Esophagus muscularis mucosa (tissue), 3 donors: ENCODE measurements at regions not wholly inside any gene's neighbourhood (a gene's known extent, or its start where the extent isn't known, plus 50 kb on each side); places are given as distances from the start of the nearest gene placed in this dataset.

ENCODE experiments used
- CTCF ChIP-seq, 3 experiments: fragments of 200-600 bp in 2 of 3; fragments of 450-650 bp in 1 of 3; sonication (generic) in 2 of 3; IDR thresholded peaks; one replicate each; pipeline ENCODE4 v1.5.1; 2017 to 2019; ENCODE audit warnings: antibody characterized with exemption in 3 of 3, mild to moderate bottlenecking in 2 of 3, moderate library complexity in 1 of 3
- POLR2A ChIP-seq: fragments of 450-650 bp; IDR thresholded peaks from one replicate; pipeline ENCODE4 v1.6.1; 2017; ENCODE audit warnings: antibody characterized with exemption, moderate library complexity, mild to moderate bottlenecking, low read depth
- POLR2AphosphoS5 ChIP-seq, 2 donors: sonication (generic); formaldehyde crosslinking; IDR thresholded peaks; one replicate each; pipeline ENCODE4 v1.6.1; 2017; ENCODE audit warnings: antibody characterized with exemption in 2 of 2

GRCh38 chr12:92056290-92056689, 89.4 kb downstream of the BTG1 start:
- TF ChIP-seq CTCF (IDR thresholded peaks at IDR 0.05), result no peak
- TF ChIP-seq POLR2A, result no peak
- TF ChIP-seq POLR2AphosphoS5 (IDR thresholded peaks at IDR 0.05), result no peak
